ENCODE measurements at regions not wholly inside any gene's neighbourhood (a gene's known extent, or its start where the extent isn't known, plus 50 kb on each side); places are given as distances from the start of the nearest gene placed in this dataset.
"Not testable (repeated sequence)": the region's sequence is repeated elsewhere in the genome, so short reads cannot be mapped to it uniquely, and the experiment has no call there.

DNA sequence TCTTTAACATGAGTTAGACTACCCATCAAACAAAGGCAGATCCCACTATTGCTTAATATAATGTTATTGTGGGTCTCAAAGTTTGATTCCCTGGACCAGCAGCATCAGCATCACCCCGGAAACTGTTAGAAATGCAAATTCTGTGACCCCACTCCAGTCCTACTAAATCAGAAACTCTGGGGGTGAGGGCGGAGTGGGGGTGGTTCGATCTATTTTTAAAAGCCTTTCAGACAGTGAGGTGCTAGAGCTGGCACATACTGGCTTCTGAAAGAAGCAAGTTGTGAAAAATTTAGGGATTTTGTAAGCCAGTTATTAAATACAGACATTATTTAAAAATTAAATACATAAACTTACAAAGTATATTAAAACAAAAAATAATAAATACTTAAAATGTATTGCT lies 513.2 kb downstream of the NFIB start:
- no peak overlapping the region for H2BK20ac ChIP-seq (ENCODE audit: low read depth, low read length, poor library complexity, severe bottlenecking)
- no peak overlapping the region for H3K27ac ChIP-seq (ENCODE audit: insufficient read length, low read depth, low read length)
- no peak overlapping the region for H3T11ph ChIP-seq (ENCODE audit: low read length)
- H3K9me3 Mint-ChIP-seq: peaks cover 7 to 10% of the 10 kb centered on the region in 2 experiments; a peak in 3 of 5 replicates
- H3K23me2 ChIP-seq (ENCODE audit: insufficient read length, low read depth, low read length, poor library complexity, severe bottlenecking): no peaks in the 10 kb centered on the region
- H2AK5ac ChIP-seq (ENCODE audit: insufficient read length, low read length): no peak overlapping the region
- no peak overlapping the region for H3K4me2 ChIP-seq (ENCODE audit: insufficient read depth, insufficient read length, low read length)
- no peak overlapping the region for H3K18ac ChIP-seq (ENCODE audit: insufficient read length, low read depth, low read length)
- H3K79me1 ChIP-seq (ENCODE audit: insufficient read depth, low read depth, low read length, poor library complexity, severe bottlenecking): no peaks in the 10 kb centered on the region
- H3K4me1 Mint-ChIP-seq: no peaks in the 10 kb centered on the region
- H2BK15ac ChIP-seq (ENCODE audit: low read depth, low read length): no peak overlapping the region
- no CpG with 5 or more reads among the region's 3 CpGs for WGBS (ENCODE audit: extremely low coverage, insufficient read length, low lambda C conversion rate)
- no peak overlapping the region for H4K91ac ChIP-seq (ENCODE audit: insufficient read length, low read depth, low read length)
- DNase-seq: no peak
- H3K23ac ChIP-seq (ENCODE audit: insufficient read length, low read depth, low read length): no peak overlapping the region
- H2BK5ac ChIP-seq (ENCODE audit: insufficient read length, low read length): no peak overlapping the region
- no peak overlapping the region for H3K9ac ChIP-seq (ENCODE audit: extremely low read depth, insufficient read length, low read length)
- no peak overlapping the region for H3K4me3 Mint-ChIP-seq
- no peak overlapping the region for H2BK120ac ChIP-seq (ENCODE audit: low read depth, low read length, poor library complexity, severe bottlenecking)
- H3K79me2 ChIP-seq (ENCODE audit: insufficient read depth, low read length): no peaks in the 10 kb centered on the region
- no peak overlapping the region for H2AFZ ChIP-seq (ENCODE audit: low read length)
- H3K4ac ChIP-seq (ENCODE audit: low read depth, low read length): no peak overlapping the region
- no peaks in the 10 kb centered on the region for H3K27me3 Mint-ChIP-seq (ENCODE audit: low read depth)
- H3K27ac Mint-ChIP-seq: no peak overlapping the region
- no peak overlapping the region for H3K56ac ChIP-seq (ENCODE audit: insufficient read length, low read depth, low read length)
- no peak overlapping the region for H4K8ac ChIP-seq (replicated peaks; ENCODE audit: insufficient read length, low read depth, low read length)
- no peaks in the 10 kb centered on the region for H3K4me1 ChIP-seq (ENCODE audit: insufficient read depth, low read length)
- H3K14ac ChIP-seq (ENCODE audit: insufficient read depth, low read length): no peak overlapping the region
- no peaks in the 10 kb centered on the region for H3K9me3 ChIP-seq (ENCODE audit: control insufficient read depth, low read depth, low read length)
- no peaks in the 10 kb centered on the region for H3K27me3 ChIP-seq (ENCODE audit: insufficient read depth, low read length)
- H2BK12ac ChIP-seq (ENCODE audit: insufficient read length, low read depth, low read length): no peak overlapping the region
- no peaks in the 10 kb centered on the region for H4K20me1 ChIP-seq (ENCODE audit: control insufficient read depth, insufficient read depth, insufficient read length)
- H4K5ac ChIP-seq (ENCODE audit: insufficient read length, low read depth, low read length): no peak overlapping the region
- peaks cover 0 to 6% (median 2%) of the 10 kb centered on the region in 3 experiments; a peak in 3 of 7 replicates for H3K36me3 Mint-ChIP-seq (ENCODE audit: insufficient read depth in 1 of 3, low read depth in 3 of 3)
- TF ChIP-seq, protein P1, sequence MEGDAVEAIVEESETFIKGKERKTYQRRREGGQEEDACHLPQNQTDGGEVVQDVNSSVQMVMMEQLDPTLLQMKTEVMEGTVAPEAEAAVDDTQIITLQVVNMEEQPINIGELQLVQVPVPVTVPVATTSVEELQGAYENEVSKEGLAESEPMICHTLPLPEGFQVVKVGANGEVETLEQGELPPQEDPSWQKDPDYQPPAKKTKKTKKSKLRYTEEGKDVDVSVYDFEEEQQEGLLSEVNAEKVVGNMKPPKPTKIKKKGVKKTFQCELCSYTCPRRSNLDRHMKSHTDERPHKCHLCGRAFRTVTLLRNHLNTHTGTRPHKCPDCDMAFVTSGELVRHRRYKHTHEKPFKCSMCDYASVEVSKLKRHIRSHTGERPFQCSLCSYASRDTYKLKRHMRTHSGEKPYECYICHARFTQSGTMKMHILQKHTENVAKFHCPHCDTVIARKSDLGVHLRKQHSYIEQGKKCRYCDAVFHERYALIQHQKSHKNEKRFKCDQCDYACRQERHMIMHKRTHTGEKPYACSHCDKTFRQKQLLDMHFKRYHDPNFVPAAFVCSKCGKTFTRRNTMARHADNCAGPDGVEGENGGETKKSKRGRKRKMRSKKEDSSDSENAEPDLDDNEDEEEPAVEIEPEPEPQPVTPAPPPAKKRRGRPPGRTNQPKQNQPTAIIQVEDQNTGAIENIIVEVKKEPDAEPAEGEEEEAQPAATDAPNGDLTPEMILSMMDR (conservative IDR thresholded peaks at IDR 0.05): no peak

DNA sequence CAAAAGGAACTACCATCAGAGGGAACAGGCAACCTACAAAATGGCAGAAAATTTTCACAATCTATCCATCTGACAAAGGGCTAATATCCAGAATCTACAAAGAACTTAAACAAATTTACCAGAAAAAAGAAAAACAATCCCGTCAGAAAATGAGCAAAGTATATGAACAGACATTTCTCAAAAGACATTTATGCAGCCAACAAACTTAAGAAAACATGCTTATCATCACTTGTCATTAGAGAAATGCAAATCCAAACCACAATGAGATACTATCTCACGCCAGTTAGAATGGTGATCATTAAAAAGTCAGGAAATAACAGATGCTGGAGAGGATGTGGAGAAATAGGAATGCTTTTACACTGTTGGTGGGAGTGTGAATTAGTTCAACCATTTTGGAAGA lies 516.2 kb downstream of the NFIB start:
- H3K79me2 ChIP-seq (ENCODE audit: insufficient read depth, low read length); H2AFZ ChIP-seq (ENCODE audit: low read length); H4K91ac ChIP-seq (ENCODE audit: insufficient read length, low read depth, low read length); H3K18ac ChIP-seq (ENCODE audit: insufficient read length, low read depth, low read length); H3T11ph ChIP-seq (ENCODE audit: low read length); H3K27ac ChIP-seq (ENCODE audit: insufficient read length, low read depth, low read length); H2BK12ac ChIP-seq (ENCODE audit: insufficient read length, low read depth, low read length); H4K5ac ChIP-seq (ENCODE audit: insufficient read length, low read depth, low read length); H3K4me3 Mint-ChIP-seq; H3K9ac ChIP-seq (ENCODE audit: extremely low read depth, insufficient read length, low read length); H3K23ac ChIP-seq (ENCODE audit: insufficient read length, low read depth, low read length); H2BK20ac ChIP-seq (ENCODE audit: low read depth, low read length, poor library complexity, severe bottlenecking); H3K4ac ChIP-seq (ENCODE audit: low read depth, low read length); H2AK5ac ChIP-seq (ENCODE audit: insufficient read length, low read length); H3K27me3 ChIP-seq (ENCODE audit: insufficient read depth, low read length); H4K8ac ChIP-seq (replicated peaks; ENCODE audit: insufficient read length, low read depth, low read length); H4K20me1 ChIP-seq (ENCODE audit: control insufficient read depth, insufficient read depth, insufficient read length); H3K9me3 ChIP-seq (ENCODE audit: control insufficient read depth, low read depth, low read length); H3K14ac ChIP-seq (ENCODE audit: insufficient read depth, low read length); H3K79me1 ChIP-seq (ENCODE audit: insufficient read depth, low read depth, low read length, poor library complexity, severe bottlenecking); H3K27me3 Mint-ChIP-seq (ENCODE audit: low read depth); H3K4me2 ChIP-seq (ENCODE audit: insufficient read depth, insufficient read length, low read length); H2BK15ac ChIP-seq (ENCODE audit: low read depth, low read length); H3K4me1 Mint-ChIP-seq; H3K4me1 ChIP-seq (ENCODE audit: insufficient read depth, low read length); DNase-seq; H3K27ac Mint-ChIP-seq; H2BK120ac ChIP-seq (ENCODE audit: low read depth, low read length, poor library complexity, severe bottlenecking); H3K56ac ChIP-seq (ENCODE audit: insufficient read length, low read depth, low read length); H2BK5ac ChIP-seq (ENCODE audit: insufficient read length, low read length); H3K23me2 ChIP-seq (ENCODE audit: insufficient read length, low read depth, low read length, poor library complexity, severe bottlenecking): not testable (repeated sequence)
- Mint-ChIP-seq H3K36me3 (ENCODE audit: insufficient read depth in 1 of 3, low read depth in 3 of 3) (peaks cover 0 to 17% (median 2%) of the 10 kb centered on the region in 3 experiments; a peak in 4 of 7 replicates), H3K9me3 (peaks cover 13 to 24% of the 10 kb centered on the region in 2 experiments)
- no CpG with 5 or more reads among the region's 2 CpGs for WGBS (ENCODE audit: extremely low coverage, insufficient read length, low lambda C conversion rate)
